Tibial artery (tissue), 4 donors: ENCODE measurements at regions not wholly inside any gene's neighbourhood (a gene's known extent, or its start where the extent isn't known, plus 50 kb on each side); places are given as distances from the start of the nearest gene placed in this dataset.

Source experiments
- DNase-seq, 2 donors: peaks; one replicate each; pipeline ENCODE4 v3.0.0-alpha.2; 2019
- H3K27ac ChIP-seq, 2 donors: fragments of 200-600 bp; sonication (generic) in 1 of 2; 1 replicate in 1 of 2; 2 replicates in 1 of 2; pipeline ENCODE4 v1.5.1; 2018 to 2019; ENCODE audit warnings: mild to moderate bottlenecking in 1 of 2
- H3K27me3 ChIP-seq, 2 donors: fragments of 200-600 bp; sonication (generic) in 1 of 2; one replicate each; pipeline versions ENCODE4 v1.5.1 to v1.6.0; 2016 to 2019
- H3K36me3 ChIP-seq, 3 donors: fragments of 200-600 bp; sonication (generic) in 2 of 3; one replicate each; pipeline ENCODE4 v1.5.1; 2016 to 2019; ENCODE audit warnings: mild to moderate bottlenecking in 2 of 3
- H3K4me1 ChIP-seq, 4 donors: fragments of 200-600 bp; sonication (generic) in 2 of 4; 1 replicate in 3 of 4; 2 replicates in 1 of 4; pipeline ENCODE4 v1.5.1; 2016 to 2019
- H3K4me3 ChIP-seq, 2 donors: fragments of 200-600 bp; sonication (generic) in 1 of 2; 1 replicate in 1 of 2; 2 replicates in 1 of 2; pipeline ENCODE4 v1.5.1; 2018 to 2019; ENCODE audit warnings: mild to moderate bottlenecking in 2 of 2
- H3K9me3 ChIP-seq, 3 donors: fragments of 200-600 bp; sonication (generic) in 1 of 3; one replicate each; pipeline ENCODE4 v1.5.1; 2016 to 2019
- intact Hi-C: fragments of 100-400 bp; cut with DNase I; formaldehyde crosslinking; loops from one replicate; pipeline ENCODE4 v1.15.0; 2023; ENCODE audit warnings: low total_unique reads
- TF ChIP-seq, protein P1 (sequence below), 2 experiments: fragments of 200-600 bp in 1 of 2; fragments of 450-650 bp in 1 of 2; IDR thresholded peaks; one replicate each; pipeline ENCODE4 v1.5.1; 2017 to 2019; ENCODE audit warnings: antibody characterized with exemption in 2 of 2, mild to moderate bottlenecking in 1 of 2, moderate library complexity in 1 of 2

DNA sequence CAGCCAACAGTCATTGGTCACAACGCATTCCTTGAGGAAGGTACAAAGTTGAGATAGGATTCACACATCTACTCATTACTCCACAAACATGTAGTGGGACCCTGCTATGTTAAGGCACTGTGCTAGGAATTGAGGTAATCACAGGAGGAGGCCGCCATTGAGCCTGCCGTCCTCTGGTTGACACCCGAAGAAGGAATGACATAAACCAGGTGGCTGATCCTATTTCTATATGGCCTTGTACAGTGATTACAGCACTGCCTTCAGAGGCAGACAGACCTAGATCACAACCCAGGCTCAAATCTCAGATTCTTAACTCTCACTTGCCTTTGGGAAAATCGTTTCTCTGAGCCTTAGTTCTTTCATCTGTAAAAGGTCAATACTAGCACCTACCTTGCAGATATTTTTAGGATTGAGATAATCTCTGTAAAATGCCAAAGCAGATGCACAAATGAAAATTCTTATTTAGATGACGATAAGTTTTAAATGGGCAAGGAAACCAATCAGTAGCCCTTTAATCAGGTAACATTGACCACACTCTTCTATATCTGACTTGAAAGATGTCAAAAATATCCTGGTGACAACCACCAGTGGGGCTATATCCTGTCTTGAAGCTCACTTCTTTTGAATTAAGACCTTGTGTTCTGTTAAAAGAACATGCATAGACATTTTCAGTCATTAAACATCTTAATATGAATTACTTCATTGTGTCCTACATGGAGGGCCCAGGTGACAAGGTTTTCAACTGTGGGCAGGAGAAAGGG is 251.6 kb downstream of the KCTD12 start:
- H3K9me3 ChIP-seq: no peaks in the 10 kb centered on the region
- no peaks in the 10 kb centered on the region for H3K36me3 ChIP-seq
- H3K4me3 ChIP-seq: no peak overlapping the region
- TF ChIP-seq, protein P1, sequence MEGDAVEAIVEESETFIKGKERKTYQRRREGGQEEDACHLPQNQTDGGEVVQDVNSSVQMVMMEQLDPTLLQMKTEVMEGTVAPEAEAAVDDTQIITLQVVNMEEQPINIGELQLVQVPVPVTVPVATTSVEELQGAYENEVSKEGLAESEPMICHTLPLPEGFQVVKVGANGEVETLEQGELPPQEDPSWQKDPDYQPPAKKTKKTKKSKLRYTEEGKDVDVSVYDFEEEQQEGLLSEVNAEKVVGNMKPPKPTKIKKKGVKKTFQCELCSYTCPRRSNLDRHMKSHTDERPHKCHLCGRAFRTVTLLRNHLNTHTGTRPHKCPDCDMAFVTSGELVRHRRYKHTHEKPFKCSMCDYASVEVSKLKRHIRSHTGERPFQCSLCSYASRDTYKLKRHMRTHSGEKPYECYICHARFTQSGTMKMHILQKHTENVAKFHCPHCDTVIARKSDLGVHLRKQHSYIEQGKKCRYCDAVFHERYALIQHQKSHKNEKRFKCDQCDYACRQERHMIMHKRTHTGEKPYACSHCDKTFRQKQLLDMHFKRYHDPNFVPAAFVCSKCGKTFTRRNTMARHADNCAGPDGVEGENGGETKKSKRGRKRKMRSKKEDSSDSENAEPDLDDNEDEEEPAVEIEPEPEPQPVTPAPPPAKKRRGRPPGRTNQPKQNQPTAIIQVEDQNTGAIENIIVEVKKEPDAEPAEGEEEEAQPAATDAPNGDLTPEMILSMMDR (IDR thresholded peaks at IDR 0.05): no peak
- no peak for DNase-seq
- H3K27ac ChIP-seq: no peak overlapping the region
- peaks cover 0 to 19% (median 14%) of the 10 kb centered on the region in 4 donors for H3K4me1 ChIP-seq
- intact Hi-C loops: no loop called here
- no peaks in the 10 kb centered on the region for H3K27me3 ChIP-seq

DNA sequence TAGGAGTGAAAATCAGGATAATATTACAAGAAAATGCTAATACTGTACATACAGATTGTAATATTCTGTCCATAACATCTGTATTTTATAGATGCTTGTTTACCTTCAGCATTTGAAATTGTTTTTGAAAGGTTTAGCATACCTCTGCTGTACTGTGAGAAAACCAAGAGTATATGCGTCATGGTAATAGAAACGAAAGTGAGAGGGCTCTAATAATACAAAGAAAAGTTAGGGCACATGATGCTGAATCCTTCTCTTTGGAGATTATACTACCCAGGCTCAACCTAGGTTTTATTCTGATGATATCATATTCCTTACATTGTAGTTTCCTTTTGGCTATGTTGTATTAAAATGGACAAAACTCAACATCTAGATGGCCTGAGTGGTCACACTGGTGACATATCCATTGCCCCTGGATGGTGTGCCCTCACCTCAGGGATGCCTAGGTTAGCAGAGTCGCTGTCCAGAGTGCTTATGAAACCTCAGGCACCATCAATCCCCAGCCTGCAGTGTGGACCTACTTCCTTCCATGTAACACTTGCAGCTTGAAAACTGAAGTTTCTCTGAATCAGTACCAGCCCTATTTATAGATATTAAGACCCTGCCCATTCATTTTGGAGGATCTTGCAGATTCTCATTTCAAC is 253.7 kb downstream of the KCTD12 start:
- Histone ChIP-seq H3K4me3 (no peak overlapping the region), H3K36me3 (no peaks in the 10 kb centered on the region), H3K4me1 (peaks cover 0 to 7% (median 5%) of the 10 kb centered on the region in 4 donors), H3K9me3 (no peaks in the 10 kb centered on the region), H3K27ac (no peak overlapping the region), H3K27me3 (no peaks in the 10 kb centered on the region)
- intact Hi-C loops: no loop called here
- no peak for DNase-seq
- TF ChIP-seq, protein P1 (IDR thresholded peaks at IDR 0.05): no peak

DNA sequence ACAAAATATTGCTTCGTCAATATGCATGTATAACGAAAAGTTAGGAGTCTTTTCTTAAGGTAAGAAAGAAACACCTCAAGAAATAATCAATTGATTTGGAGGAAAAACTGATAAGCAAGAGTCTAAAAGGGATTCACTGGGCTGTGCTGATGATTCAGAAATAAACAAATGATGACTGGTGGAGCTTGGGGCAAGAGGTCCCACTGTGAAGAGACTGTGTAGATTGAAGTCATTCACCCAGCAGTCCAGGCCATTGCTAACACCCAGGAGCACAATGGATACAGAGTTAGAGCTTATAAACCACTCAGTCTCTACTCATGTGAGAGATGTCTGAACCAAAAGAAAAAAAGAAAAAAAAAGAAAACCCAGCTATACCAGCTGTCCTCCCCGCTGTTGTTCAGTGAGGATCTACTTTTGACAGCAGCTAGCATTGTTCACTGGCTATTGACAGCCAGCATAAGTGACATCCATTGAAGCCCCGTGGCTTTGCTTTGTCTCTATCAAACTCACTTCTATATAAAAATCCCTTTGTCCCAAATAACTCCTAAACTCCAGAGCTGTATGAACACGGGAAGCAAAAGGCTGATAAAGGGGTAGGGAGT is 255.5 kb downstream of the KCTD12 start:
- peaks cover 0 to under 1% (median 0%) of the 10 kb centered on the region in 4 donors for H3K4me1 ChIP-seq
- no peaks in the 10 kb centered on the region for H3K9me3 ChIP-seq
- DNase-seq: no peak
- TF ChIP-seq, protein P1 (IDR thresholded peaks at IDR 0.05): no peak
- intact Hi-C loops: no loop called here
- no peaks in the 10 kb centered on the region for H3K27me3 ChIP-seq
- H3K4me3 ChIP-seq: no peak overlapping the region
- H3K27ac ChIP-seq: no peak overlapping the region
- H3K36me3 ChIP-seq: no peaks in the 10 kb centered on the region

DNA sequence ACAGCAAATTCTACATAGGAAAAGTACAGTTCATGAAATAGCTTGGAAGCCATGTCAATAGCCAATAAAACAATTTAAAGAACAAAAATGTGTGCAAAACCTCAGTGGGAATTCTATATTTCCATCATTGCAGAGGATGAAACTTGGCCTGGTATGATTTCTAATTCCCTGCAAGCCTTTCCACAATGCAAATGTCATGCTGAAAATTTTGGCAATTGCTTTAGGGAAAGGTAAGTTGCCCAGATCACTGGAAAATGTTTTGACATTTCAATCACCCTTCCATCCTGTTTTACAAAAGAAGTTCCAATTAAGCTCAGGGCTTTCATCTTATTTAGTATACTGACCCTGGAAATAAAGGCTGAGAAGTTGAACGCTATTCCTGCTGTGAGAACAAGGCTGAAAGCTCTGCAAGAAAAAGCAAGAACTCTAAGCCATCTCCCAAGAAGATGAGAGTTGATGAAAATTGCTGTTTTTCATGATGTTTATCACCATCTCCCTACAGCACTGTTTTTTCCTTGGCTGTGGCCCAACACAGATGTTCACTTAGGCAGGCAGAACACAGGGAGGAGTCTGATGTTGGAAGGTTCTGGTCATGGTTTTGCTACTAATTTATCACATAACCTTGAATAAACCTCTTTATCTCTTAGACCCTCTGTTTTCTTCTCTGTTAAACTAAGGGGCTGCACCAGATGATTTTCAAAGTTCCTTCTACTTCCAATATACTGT is 263.7 kb downstream of the KCTD12 start:
- Histone ChIP-seq H3K4me3 (no peak overlapping the region), H3K27ac (no peak overlapping the region)
- DNase-seq: no peak

DNA sequence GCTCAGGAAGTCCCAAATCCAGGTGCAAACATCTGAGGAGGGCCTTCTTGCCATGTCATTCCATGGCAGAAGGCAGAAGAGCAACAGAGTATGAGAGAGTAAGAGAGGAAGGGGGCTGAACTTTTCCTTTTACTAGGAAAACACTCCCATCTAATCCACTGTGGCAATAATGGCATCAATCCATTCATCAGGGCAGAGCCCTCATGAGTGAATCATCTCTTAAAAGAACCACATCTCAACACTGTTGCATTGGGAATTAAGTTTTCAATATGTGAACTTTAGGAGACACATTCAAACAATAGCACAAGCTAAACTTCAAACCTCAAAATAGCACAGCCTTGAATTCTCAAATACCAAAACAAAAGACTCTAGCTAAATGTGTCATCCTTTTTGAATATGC is 264.5 kb downstream of the KCTD12 start:
- Histone ChIP-seq H3K27ac (no peak overlapping the region), H3K4me1 (no peaks in the 10 kb centered on the region), H3K27me3 (no peaks in the 10 kb centered on the region), H3K4me3 (no peak overlapping the region), H3K36me3 (no peaks in the 10 kb centered on the region), H3K9me3 (no peaks in the 10 kb centered on the region)
- no peak for DNase-seq
- TF ChIP-seq, protein P1 (IDR thresholded peaks at IDR 0.05): no peak
- intact Hi-C loops: no loop called here

More for the DNA sequence above, 263.7 kb downstream of the KCTD12 start:
- no peaks in the 10 kb centered on the region for H3K9me3 ChIP-seq
- H3K36me3 ChIP-seq: no peaks in the 10 kb centered on the region
- no peaks in the 10 kb centered on the region for H3K27me3 ChIP-seq
- intact Hi-C loops: no loop called here
- no peaks in the 10 kb centered on the region for H3K4me1 ChIP-seq
- TF ChIP-seq, protein P1 (IDR thresholded peaks at IDR 0.05): no peak
